OCI-LY7 (cell line): ENCODE measurements at regions not wholly inside any gene's neighbourhood (a gene's known extent, or its start where the extent isn't known, plus 50 kb on each side); places are given as distances from the start of the nearest gene placed in this dataset.

Experiments used
- BruUV-seq: library from RNA; stranded (reverse); fragments of 400-500 nt; replicated peaks from 2 replicates; lab custom pipeline; 2021; lab: Mats Ljungman, UMichigan
- CTCF ChIA-PET: fragments of 300-600 bp; sonication (Branson Sonifier 250); formaldehyde crosslinking; loops from one replicate; lab custom pipeline; 2022; ENCODE audit warnings: antibody characterized with exemption; ENCODE audit not compliant: unreplicated experiment; lab: Charles Lee
- POLR2A ChIA-PET: fragments of 300-600 bp; sonication (Branson Sonifier 250); formaldehyde crosslinking; loops from one replicate; lab custom pipeline; 2022; ENCODE audit warnings: antibody characterized with exemption; lab: Charles Lee
- DNase-seq: peaks from one replicate; pipeline ENCODE4 v3.0.0-alpha.2; 2015; ENCODE audit warnings: low spot score
- H2AFZ ChIP-seq: fragments of 200-600 bp; sonication (generic), shearing (Covaris generic); 2 replicates; pipeline ENCODE4 v1.6.1; 2014; ENCODE audit warnings: mild to moderate bottlenecking, antibody characterized with exemption, low read length, moderate library complexity
- H3K27ac ChIP-seq: fragments of 200-600 bp; sonication (generic); 2 replicates; pipeline ENCODE4 v1.5.1; 2014; ENCODE audit warnings: mixed run types, low read depth, mild to moderate bottlenecking, moderate library complexity, low read length, inconsistent platforms; ENCODE audit not compliant: poor library complexity, severe bottlenecking
- H3K36me3 ChIP-seq: fragments of 200-600 bp; sonication (generic); 2 replicates; pipeline ENCODE4 v1.6.1; 2014; ENCODE audit warnings: mild to moderate bottlenecking, antibody characterized with exemption, low read length, moderate library complexity, mixed read lengths; ENCODE audit not compliant: insufficient read depth
- H3K4me1 ChIP-seq: fragments of 200-600 bp; sonication (generic); 2 replicates; pipeline ENCODE4 v1.5.1; 2014; ENCODE audit warnings: mild to moderate bottlenecking, low read length; ENCODE audit not compliant: insufficient read depth, poor library complexity, severe bottlenecking
- H3K4me2 ChIP-seq: fragments of 200-600 bp; sonication (generic); 2 replicates; pipeline ENCODE4 v1.6.1; 2014; ENCODE audit warnings: mild to moderate bottlenecking, low read length
- H3K4me3 ChIP-seq: fragments of 200-600 bp; sonication (generic); 2 replicates; pipeline ENCODE4 v1.5.1; 2014; ENCODE audit warnings: mild to moderate bottlenecking, low read depth, low read length; ENCODE audit not compliant: poor library complexity, severe bottlenecking
- H3K79me2 ChIP-seq: fragments of 200-600 bp; sonication (generic); 2 replicates; pipeline ENCODE4 v1.6.1; 2016; ENCODE audit warnings: low read depth, mild to moderate bottlenecking, low read length, moderate library complexity, mixed read lengths; ENCODE audit not compliant: insufficient read depth
- H3K9me2 ChIP-seq: fragments of 200-600 bp; sonication (generic); 2 replicates; pipeline ENCODE4 v1.6.1; 2016; ENCODE audit warnings: mild to moderate bottlenecking, low read length, mixed read lengths; ENCODE audit not compliant: insufficient read depth
- H3K9me3 ChIP-seq: fragments of 200-600 bp; sonication (generic); 2 replicates; pipeline ENCODE4 v1.6.1; 2014; ENCODE audit warnings: mild to moderate bottlenecking, mixed run types, low read length, mixed read lengths
- H4K20me1 ChIP-seq: fragments of 200-600 bp; sonication (generic); 2 replicates; pipeline ENCODE4 v1.6.1; 2014; ENCODE audit warnings: mild to moderate bottlenecking, antibody characterized with exemption, low read length, moderate library complexity, mixed read lengths; ENCODE audit not compliant: insufficient read depth
- EZH2phosphoT487 ChIP-seq: fragments of 200-600 bp; sonication (generic); IDR thresholded peaks from 2 replicates; pipeline ENCODE4 v1.6.1; 2018; ENCODE audit warnings: low read depth, borderline replicate concordance, mild to moderate bottlenecking, mixed run types, antibody characterized with exemption, low read length, moderate library complexity, mixed read lengths
- intact Hi-C: fragments of 100-400 bp; cut with micrococcal nuclease; formaldehyde crosslinking; loops from one replicate; pipeline ENCODE4 v1.10.0; 2022; ENCODE audit not compliant: unreplicated experiment
- TF ChIP-seq, protein P1 (sequence below): fragments of 200-600 bp; sonication (generic); conservative IDR thresholded peaks from 2 replicates; pipeline ENCODE4 v1.5.1; 2014; ENCODE audit warnings: mild to moderate bottlenecking, antibody characterized with exemption, low read length, moderate library complexity, mixed read lengths

DNA sequence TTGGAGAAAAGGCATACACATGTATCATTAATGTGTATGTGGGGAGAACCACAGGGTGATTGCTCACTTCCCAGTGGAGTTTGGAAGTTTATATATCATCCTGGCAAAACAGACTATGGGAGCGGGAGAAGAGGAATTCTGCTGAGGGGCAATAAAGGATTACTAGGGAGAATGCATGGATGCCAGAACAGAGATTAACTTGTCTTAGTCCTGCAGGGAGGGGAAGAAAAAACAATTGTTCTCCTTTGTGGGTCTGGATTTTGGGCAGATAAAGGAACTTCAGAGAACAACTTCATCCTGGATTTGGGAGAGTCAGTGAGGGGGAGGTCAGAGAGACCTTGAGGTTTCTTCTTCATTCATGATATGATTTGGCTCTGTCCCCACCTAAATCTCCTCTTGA lies 55.9 kb upstream of the SOX13 start:
- H3K36me3 ChIP-seq, result no peaks in the 10 kb centered on the region
- H3K27ac ChIP-seq, result no peak overlapping the region
- no peak overlapping the region for H3K4me2 ChIP-seq
- H3K9me3 ChIP-seq, result no peaks in the 10 kb centered on the region
- H2AFZ ChIP-seq, result no peak overlapping the region
- no peaks in the 10 kb centered on the region for H3K79me2 ChIP-seq
- ChIA-PET POLR2A (no interaction called here), CTCF (no interaction called here)
- H3K4me3 ChIP-seq, result no peak overlapping the region
- intact Hi-C loops, result no loop called here
- H3K9me2 ChIP-seq, result no peaks in the 10 kb centered on the region
- DNase-seq, result no peak
- TF ChIP-seq EZH2phosphoT487, result no peak
- TF ChIP-seq, protein P1, sequence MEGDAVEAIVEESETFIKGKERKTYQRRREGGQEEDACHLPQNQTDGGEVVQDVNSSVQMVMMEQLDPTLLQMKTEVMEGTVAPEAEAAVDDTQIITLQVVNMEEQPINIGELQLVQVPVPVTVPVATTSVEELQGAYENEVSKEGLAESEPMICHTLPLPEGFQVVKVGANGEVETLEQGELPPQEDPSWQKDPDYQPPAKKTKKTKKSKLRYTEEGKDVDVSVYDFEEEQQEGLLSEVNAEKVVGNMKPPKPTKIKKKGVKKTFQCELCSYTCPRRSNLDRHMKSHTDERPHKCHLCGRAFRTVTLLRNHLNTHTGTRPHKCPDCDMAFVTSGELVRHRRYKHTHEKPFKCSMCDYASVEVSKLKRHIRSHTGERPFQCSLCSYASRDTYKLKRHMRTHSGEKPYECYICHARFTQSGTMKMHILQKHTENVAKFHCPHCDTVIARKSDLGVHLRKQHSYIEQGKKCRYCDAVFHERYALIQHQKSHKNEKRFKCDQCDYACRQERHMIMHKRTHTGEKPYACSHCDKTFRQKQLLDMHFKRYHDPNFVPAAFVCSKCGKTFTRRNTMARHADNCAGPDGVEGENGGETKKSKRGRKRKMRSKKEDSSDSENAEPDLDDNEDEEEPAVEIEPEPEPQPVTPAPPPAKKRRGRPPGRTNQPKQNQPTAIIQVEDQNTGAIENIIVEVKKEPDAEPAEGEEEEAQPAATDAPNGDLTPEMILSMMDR, result no peak
- H3K4me1 ChIP-seq, result no peaks in the 10 kb centered on the region
- no peaks in the 10 kb centered on the region for H4K20me1 ChIP-seq
- BruUV-seq, result no TSS peak

DNA sequence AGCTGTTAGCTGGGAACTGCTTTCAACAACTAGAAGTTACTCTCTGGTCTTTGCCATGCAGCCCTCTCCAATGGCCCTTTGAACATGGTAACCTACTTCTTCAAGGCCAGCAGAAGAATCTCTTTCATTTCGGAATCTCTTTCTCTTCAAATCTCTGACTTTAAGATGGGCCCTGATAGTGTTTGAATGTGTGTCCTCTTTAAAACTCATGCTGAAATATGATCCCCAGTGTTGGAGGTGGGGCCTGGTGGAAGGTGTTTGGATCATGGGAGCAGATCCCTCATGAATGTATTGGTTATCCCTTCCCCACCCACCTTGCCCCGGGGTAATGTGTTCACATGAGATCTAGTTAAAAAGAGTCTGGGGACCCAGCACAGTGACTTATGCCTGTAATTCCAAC lies 54.5 kb upstream of the SOX13 start:
- no peaks in the 10 kb centered on the region for H3K79me2 ChIP-seq
- ChIA-PET POLR2A (interaction anchor here (1.3 kb wide), 1 partner anchor 44 kb away, joined by 3 read pairs; no protein-coding TSS in a partner anchor), CTCF (no interaction called here)
- H4K20me1 ChIP-seq, result no peaks in the 10 kb centered on the region
- no peak overlapping the region for H3K4me2 ChIP-seq
- no peak overlapping the region for H2AFZ ChIP-seq
- no peaks in the 10 kb centered on the region for H3K4me1 ChIP-seq
- H3K27ac ChIP-seq, result no peak overlapping the region
- no peak for DNase-seq
- TF ChIP-seq, protein P1, result no peak
- no peak for TF ChIP-seq EZH2phosphoT487
- H3K36me3 ChIP-seq, result no peaks in the 10 kb centered on the region
- no peak overlapping the region for H3K4me3 ChIP-seq
- BruUV-seq, result no TSS peak
- intact Hi-C loops, result no loop called here
- H3K9me3 ChIP-seq, result no peaks in the 10 kb centered on the region
- H3K9me2 ChIP-seq, result no peaks in the 10 kb centered on the region
